Stimulated activated CD4-positive, alpha-beta T cell treated with anti-CD3 and anti-CD28 coated beads, Interleukin-12 subunit alpha, Interleukin-12 subunit beta, amount 100 ng/mL, for 4 hours (primary cell): ENCODE measurements at regions not wholly inside any gene's neighbourhood (a gene's known extent, or its start where the extent isn't known, plus 50 kb on each side); places are given as distances from the start of the nearest gene placed in this dataset.

Experiments used
- DNase-seq: peaks from one replicate; pipeline ENCODE4 v3.0.0-alpha.2; 2020

GRCh38 chr5:4542145-4542778, 597.9 kb upstream of the ADAMTS16 start:
- no peak for DNase-seq

- DNase-seq: no peak
Observed at GRCh38 chr5:4544049-4544670, 596.0 kb upstream of the ADAMTS16 start.

DNA sequence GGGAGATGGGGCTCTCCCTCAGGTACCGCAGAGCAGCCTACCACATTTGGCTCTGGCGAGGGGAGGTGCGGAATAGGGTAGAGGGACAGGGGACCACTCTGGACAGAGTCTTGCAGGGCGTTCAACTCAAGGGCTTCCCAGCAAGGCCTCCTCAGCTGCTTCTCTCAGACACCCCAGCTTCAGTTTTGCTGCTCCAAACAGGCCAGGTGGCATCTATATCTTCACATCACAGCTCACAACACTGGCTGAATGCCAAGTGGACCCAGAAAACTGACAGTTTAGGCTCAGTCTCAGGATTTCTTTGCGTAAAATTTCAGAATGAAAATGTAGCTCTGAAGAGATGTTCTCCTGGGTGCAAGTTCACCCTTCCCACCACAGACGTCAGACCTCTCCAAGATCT, 592.6 kb upstream of the ADAMTS16 start:
- no peak for DNase-seq

DNA sequence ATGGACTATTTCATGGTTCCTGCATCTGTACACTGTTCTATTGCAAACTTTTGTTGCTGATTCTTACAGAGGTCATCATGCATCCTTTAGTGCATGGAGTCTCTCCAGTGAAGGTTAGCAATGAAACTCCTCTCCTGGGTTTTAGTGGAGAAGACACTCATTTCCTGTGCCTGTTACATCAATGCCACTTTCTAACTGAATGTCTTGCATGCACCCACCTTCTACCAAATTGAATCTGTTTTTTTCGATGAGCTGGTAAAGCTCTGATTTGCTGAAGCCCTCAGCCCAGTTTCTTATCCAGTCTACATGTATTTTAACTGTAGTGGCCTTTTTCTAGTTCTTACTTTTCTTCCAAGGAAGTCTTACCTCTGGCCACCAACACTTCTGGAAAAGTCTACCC, 591.8 kb upstream of the ADAMTS16 start:
- DNase-seq: no peak

- no peak for DNase-seq
Observed at GRCh38 chr5:4549351-4549750, 590.8 kb upstream of the ADAMTS16 start.

GRCh38 chr5:4551034-4551433, 589.1 kb upstream of the ADAMTS16 start:
- DNase-seq: no peak

DNA sequence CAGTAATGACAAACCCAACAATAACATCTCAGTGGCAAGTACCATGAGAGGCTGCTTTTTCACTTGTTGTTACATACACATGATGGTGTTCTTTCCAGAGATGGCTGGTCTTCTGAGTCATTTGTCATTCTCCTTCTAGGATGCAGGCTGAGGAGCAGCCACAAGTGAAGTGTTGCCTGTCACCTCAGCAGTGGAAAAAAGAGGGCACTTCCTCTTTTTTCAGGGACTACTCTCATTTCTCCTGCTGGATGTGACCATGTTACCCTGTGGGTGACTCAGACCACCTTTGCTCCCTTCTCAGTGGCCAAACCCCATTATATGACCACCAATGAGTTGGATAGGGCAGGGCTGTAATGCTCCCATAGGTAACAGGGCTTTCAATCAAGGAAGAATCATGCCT, 587.0 kb upstream of the ADAMTS16 start:
- DNase-seq: no peak

DNA sequence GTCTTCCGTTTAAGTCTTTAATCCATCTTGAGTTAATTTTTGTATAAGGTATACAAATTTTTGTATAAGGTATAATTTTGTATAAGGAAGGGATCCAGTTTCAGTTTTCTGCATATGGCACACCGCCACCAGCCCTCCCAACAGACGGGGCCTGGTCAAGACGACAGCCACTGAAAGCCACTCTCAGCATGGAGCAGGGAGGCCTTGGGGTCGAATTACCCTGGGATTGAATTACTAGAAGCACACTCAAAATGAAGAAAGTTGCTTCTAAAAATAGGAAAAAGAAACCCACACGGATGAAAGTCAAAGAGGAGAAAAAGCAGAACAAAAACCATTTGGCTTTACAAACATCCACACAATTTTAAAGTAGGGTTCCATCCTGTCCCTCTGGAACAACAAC, 586.2 kb upstream of the ADAMTS16 start:
- DNase-seq: no peak

DNA sequence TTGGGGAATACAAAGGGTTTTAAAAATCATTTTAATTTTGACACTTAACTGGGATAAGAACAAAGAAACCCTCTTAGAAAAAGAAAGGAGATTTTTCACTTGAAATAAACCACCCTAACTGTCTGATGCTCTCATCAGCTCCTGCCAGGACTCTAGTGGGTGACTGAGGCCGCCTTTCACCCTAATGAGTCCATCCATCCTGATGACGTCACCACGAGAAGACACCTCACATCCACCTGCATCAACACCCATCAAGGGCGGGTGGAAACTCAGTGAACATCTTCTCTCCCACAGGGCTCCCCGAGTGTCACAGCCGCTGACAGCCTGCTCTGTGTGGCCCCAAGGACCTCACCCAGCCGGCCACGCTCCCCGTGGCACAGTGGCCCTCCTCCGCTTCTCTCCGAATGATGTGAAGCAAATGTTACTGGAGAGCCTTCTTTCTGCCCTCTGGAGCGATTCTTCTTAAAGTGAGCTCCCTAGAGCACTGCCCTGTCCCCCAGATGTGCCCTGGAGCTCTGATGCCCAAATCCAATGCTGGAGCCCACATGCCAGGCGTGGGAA, 584.3 kb upstream of the ADAMTS16 start:
- no peak for DNase-seq

GRCh38 chr5:4561403-4561802, 578.7 kb upstream of the ADAMTS16 start:
- no peak for DNase-seq

- no peak for DNase-seq
Observed at GRCh38 chr5:4563400-4563799, 576.7 kb upstream of the ADAMTS16 start.

- no peak for DNase-seq
Observed at GRCh38 chr5:4570047-4570995, 569.8 kb upstream of the ADAMTS16 start.

- no peak for DNase-seq
Observed at GRCh38 chr5:4571248-4571948, 568.7 kb upstream of the ADAMTS16 start.

DNA sequence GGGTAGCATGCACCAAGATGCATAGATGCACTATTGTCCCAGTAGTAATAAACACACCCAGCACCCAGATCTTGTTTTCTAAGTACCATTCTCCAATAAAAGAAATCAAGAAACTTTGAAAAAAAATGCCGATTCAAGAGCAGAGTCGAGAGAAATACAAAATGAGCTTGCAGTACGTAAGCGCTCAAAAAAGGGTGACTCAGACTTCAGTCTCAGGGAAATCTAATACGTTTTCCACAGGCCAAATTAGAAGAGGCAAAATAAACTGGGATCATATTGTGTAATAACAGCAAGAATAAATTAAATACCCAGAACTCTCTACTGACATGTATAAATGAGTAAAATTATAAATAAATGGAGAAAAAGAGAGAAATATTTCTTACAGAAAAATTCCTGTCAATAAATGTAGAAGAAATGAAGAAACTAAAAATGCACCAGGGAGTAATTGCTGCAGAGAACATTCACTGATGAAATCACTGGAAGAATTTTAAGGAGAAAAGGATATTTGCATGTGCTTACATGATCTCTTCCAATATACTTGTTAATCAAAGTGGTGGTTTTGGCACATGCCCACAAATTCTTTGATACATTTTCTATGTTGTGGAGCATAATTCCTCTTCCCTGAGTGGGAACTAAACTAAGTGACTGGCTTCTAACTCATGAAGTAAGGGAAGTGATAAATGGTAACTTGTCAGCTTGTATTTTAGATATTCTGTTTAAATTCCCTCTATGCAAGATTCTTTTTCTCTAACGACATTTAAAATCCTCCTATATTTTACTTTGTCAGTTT, 567.6 kb upstream of the ADAMTS16 start:
- DNase-seq: no peak

DNA sequence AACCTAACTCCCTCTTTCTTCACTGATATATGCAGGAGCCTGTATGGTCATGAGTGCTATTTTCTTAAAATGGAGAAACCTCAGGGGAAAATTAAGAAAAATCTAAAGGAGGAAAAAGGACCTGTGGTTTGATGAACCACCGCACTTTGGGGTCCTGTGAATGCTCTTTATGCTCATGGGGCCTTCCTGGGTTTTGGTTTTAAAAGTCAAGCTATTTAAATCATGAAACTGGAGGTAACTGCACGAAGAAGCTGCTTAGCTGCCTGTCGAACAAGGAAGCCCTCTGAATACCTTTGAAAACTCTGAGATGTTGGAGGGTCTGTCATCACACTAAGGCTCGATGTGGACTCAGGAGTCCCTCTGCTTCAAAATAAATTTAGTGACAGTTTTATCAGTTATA, 564.5 kb upstream of the ADAMTS16 start:
- DNase-seq: no peak

- no peak for DNase-seq
Observed at GRCh38 chr5:4576161-4576748, 563.9 kb upstream of the ADAMTS16 start.

- no peak for DNase-seq
Observed at GRCh38 chr5:4576908-4577307, 563.2 kb upstream of the ADAMTS16 start.

- no peak for DNase-seq
Observed at GRCh38 chr5:4579679-4580078, 560.5 kb upstream of the ADAMTS16 start.

GRCh38 chr5:4580772-4581171, 559.4 kb upstream of the ADAMTS16 start:
- no peak for DNase-seq

GRCh38 chr5:4581289-4581688, 558.8 kb upstream of the ADAMTS16 start:
- DNase-seq: no peak

DNA sequence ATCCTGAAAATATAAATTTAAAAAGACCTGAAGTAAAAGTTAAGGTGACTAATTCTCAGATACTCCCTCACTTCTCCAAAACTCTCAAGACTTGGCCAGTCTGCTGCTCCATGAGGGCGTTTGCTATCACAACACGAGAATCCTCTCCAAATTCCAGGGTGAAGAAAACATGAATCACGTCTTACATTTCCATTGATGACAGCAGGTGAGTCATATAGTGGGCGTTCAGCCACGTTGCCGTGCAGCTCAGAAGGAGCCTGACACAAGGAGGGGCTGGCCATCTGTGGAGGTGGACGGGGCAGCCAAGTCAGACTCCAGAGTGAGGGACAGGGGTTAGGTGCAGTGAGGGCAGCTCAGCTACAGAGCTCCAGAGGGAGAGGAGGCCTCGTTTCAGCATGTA, 555.1 kb upstream of the ADAMTS16 start:
- DNase-seq: no peak

GRCh38 chr5:4613440-4613839, 526.7 kb upstream of the ADAMTS16 start:
- no peak for DNase-seq
